Stimulated activated CD8-positive, alpha-beta memory T cell treated with anti-CD3 and anti-CD28 coated beads, Interleukin-7, amount 100 ng/mL, for 24 hours (primary cell): ENCODE measurements at regions not wholly inside any gene's neighbourhood (a gene's known extent, or its start where the extent isn't known, plus 50 kb on each side); places are given as distances from the start of the nearest gene placed in this dataset.
"Not testable (repeated sequence)": the region's sequence is repeated elsewhere in the genome, so short reads cannot be mapped to it uniquely, and the experiment has no call there.

ENCODE experiments used
- DNase-seq: peaks from one replicate; pipeline ENCODE4 v3.0.0-alpha.2; 2020; ENCODE audit warnings: low read depth

- DNase-seq: no peak
Observed at GRCh38 chr15:45948181-45948621, 313.4 kb downstream of the SQOR start.

GRCh38 chr15:45958924-45959323, 324.1 kb downstream of the SQOR start:
- DNase-seq: no peak

GRCh38 chr15:45962733-45963132, 327.9 kb downstream of the SQOR start:
- DNase-seq: no peak

- no peak for DNase-seq
Observed at GRCh38 chr15:45970542-45970941, 335.7 kb downstream of the SQOR start.

- no peak for DNase-seq
Observed at GRCh38 chr15:45980366-45980765, 345.5 kb downstream of the SQOR start.

GRCh38 chr15:45981625-45982024, 346.8 kb downstream of the SQOR start:
- DNase-seq: no peak

GRCh38 chr15:45991863-45992262, 357.0 kb downstream of the SQOR start:
- no peak for DNase-seq

- no peak for DNase-seq
Observed at GRCh38 chr15:45993072-45993471, 358.2 kb downstream of the SQOR start.

GRCh38 chr15:45993508-45993907, 358.7 kb downstream of the SQOR start:
- no peak for DNase-seq

- no peak for DNase-seq
Observed at GRCh38 chr15:45995800-45996199, 361.0 kb downstream of the SQOR start.

- DNase-seq: no peak
Observed at GRCh38 chr15:46014532-46014931, 379.7 kb downstream of the SQOR start.

GRCh38 chr15:46034755-46035154, 399.9 kb downstream of the SQOR start:
- DNase-seq: no peak

- no peak for DNase-seq
Observed at GRCh38 chr15:46039703-46040102, 404.9 kb downstream of the SQOR start.

- no peak for DNase-seq
Observed at GRCh38 chr15:46041905-46042304, 407.1 kb downstream of the SQOR start.

- no peak for DNase-seq
Observed at GRCh38 chr15:46059921-46060594, 425.2 kb downstream of the SQOR start.

- no peak for DNase-seq
Observed at GRCh38 chr15:46061002-46061401, 426.2 kb downstream of the SQOR start.

- no peak for DNase-seq
Observed at GRCh38 chr15:46077220-46077619, 442.4 kb downstream of the SQOR start.

- no peak for DNase-seq
Observed at GRCh38 chr15:46079046-46079445, 444.2 kb downstream of the SQOR start.

GRCh38 chr15:46080016-46080415, 445.2 kb downstream of the SQOR start:
- DNase-seq: no peak

- DNase-seq: no peak
Observed at GRCh38 chr15:46088486-46089445, 453.9 kb downstream of the SQOR start.

- DNase-seq: no peak
Observed at GRCh38 chr15:46089467-46089935, 454.7 kb downstream of the SQOR start.

GRCh38 chr15:46091860-46092450, 457.1 kb downstream of the SQOR start:
- no peak for DNase-seq

- not testable (repeated sequence) for DNase-seq
Observed at GRCh38 chr15:46098006-46098405, 463.2 kb downstream of the SQOR start.
